GM12878 (cell line): ENCODE measurements at regions not wholly inside any gene's neighbourhood (a gene's known extent, or its start where the extent isn't known, plus 50 kb on each side); places are given as distances from the start of the nearest gene placed in this dataset.

Source experiments
- ATAC-seq: fragments of 200-7000 bp; cut with Tn5 transposase; 3 replicates; pipeline ENCODE4 v1.9.1; 2020; ENCODE audit warnings: mild to moderate bottlenecking, moderate library complexity
- BruUV-seq: library from RNA; stranded (reverse); fragments of 400-500 nt; replicated peaks from 2 replicates; lab custom pipeline; 2021; lab: Mats Ljungman, UMichigan
- CTCF ChIA-PET: fragments of 300-600 bp; sonication (Branson Sonifier 250); formaldehyde crosslinking; extraction: SDS; loops from one replicate; lab custom pipeline; 2021; ENCODE audit warnings: inconsistent platforms; lab: Yijun Ruan, JAX
- POLR2A ChIA-PET: fragments of 350-600 bp; formaldehyde crosslinking; extraction: SDS; loops from one replicate; lab custom pipeline; 2021; ENCODE audit warnings: inconsistent platforms; lab: Charles Lee
- RAD21 ChIA-PET: fragments of 300-600 bp; sonication (Branson Sonifier 250); formaldehyde crosslinking; loops from one replicate; lab custom pipeline; 2023; ENCODE audit warnings: antibody characterized with exemption; ENCODE audit not compliant: unreplicated experiment; lab: Charles Lee
- SMC1A ChIA-PET: fragments of 300-600 bp; sonication (Branson Sonifier 250); formaldehyde crosslinking; loops from one replicate; lab custom pipeline; 2023; ENCODE audit not compliant: unreplicated experiment, uncharacterized antibody; lab: Charles Lee
- DNase-seq: peaks from one replicate; pipeline ENCODE4 v3.0.0-alpha.2; 2011; ENCODE audit warnings: low read depth, low spot score
- FAIRE-seq: peaks from 3 replicates; lab custom pipeline; 2011; peaks lifted over from hg19 to GRCh38; lab: Jason Lieb, UNC
- H2AFZ ChIP-seq: 2 replicates; pipeline ENCODE4 v1.6.0; 2011; ENCODE audit warnings: low read depth, low read length, control low read depth; ENCODE audit not compliant: control insufficient read depth
- H3K27ac ChIP-seq: 2 replicates; pipeline ENCODE4 v1.5.1; 2011; ENCODE audit warnings: control low read depth; ENCODE audit not compliant: control insufficient read depth, insufficient read depth
- H3K27me3 ChIP-seq, 2 experiments: replicated peaks in 1 of 2; 2 replicates each; pipeline versions ENCODE4 v1.6.0 to v1.6.1; 2011; ENCODE audit warnings: low read length in 1 of 2; ENCODE audit not compliant: control insufficient read depth in 2 of 2, insufficient read depth in 2 of 2
- H3K36me3 ChIP-seq, 2 experiments: 2 replicates each; pipeline ENCODE4 v1.5.1; 2011; ENCODE audit warnings: low read length in 1 of 2; ENCODE audit not compliant: control insufficient read depth in 2 of 2, insufficient read depth in 2 of 2
- H3K4me1 ChIP-seq: 2 replicates; pipeline ENCODE4 v1.6.1; 2011; ENCODE audit warnings: mild to moderate bottlenecking, low read length, moderate library complexity, mixed read lengths; ENCODE audit not compliant: control insufficient read depth, insufficient read depth
- H3K4me2 ChIP-seq: 2 replicates; pipeline ENCODE4 v1.6.0; 2011; ENCODE audit warnings: control low read depth; ENCODE audit not compliant: control insufficient read depth, insufficient read depth
- H3K4me3 ChIP-seq: fragments of 200-600 bp; sonication (generic); 2 replicates; pipeline ENCODE4 v1.5.1; 2016
- H3K79me2 ChIP-seq: 2 replicates; pipeline ENCODE4 v1.6.0; 2011; ENCODE audit warnings: low read length; ENCODE audit not compliant: control insufficient read depth, insufficient read depth
- H3K9ac ChIP-seq: 2 replicates; pipeline ENCODE4 v1.8.0; 2011; ENCODE audit warnings: low read length, control low read depth, mixed read lengths; ENCODE audit not compliant: control insufficient read depth, insufficient read depth
- H3K9me3 ChIP-seq: replicated peaks from 3 replicates; pipeline ENCODE4 v1.5.1; 2011; ENCODE audit warnings: mild to moderate bottlenecking, low read length; ENCODE audit not compliant: control insufficient read depth, insufficient read depth
- H4K20me1 ChIP-seq: 2 replicates; pipeline ENCODE4 v1.6.0; 2011; ENCODE audit not compliant: control insufficient read depth, insufficient read depth
- CHD1 ChIP-seq: IDR thresholded peaks from 2 replicates; pipeline ENCODE4 v1.6.1; 2012; ENCODE audit warnings: low read depth, low read length, improper control_type of control experiment
- CHD4 ChIP-seq: fragments of 200-600 bp; sonication (generic); IDR thresholded peaks from 2 replicates; pipeline ENCODE4 v1.6.1; 2016; ENCODE audit warnings: mild to moderate bottlenecking
- FOXM1 ChIP-seq: IDR thresholded peaks from 2 replicates; pipeline ENCODE4 v1.6.1; 2012; ENCODE audit warnings: low read depth, mild to moderate bottlenecking, inconsistent platforms, low read length, moderate library complexity
- GABPA ChIP-seq: IDR thresholded peaks from 2 replicates; pipeline ENCODE4 v1.6.1; 2014; ENCODE audit warnings: antibody characterized with exemption, low read depth, mild to moderate bottlenecking, inconsistent platforms
- MEF2B ChIP-seq: fragments of 450-650 bp; IDR thresholded peaks from 2 replicates; pipeline ENCODE4 v1.6.1; 2018; ENCODE audit warnings: mild to moderate bottlenecking, moderate library complexity; ENCODE audit not compliant: partially characterized antibody, poor library complexity, severe bottlenecking
- NR2F1 ChIP-seq: fragments of 450-650 bp; conservative IDR thresholded peaks from 2 replicates; pipeline ENCODE4 v1.6.1; 2017; ENCODE audit warnings: mild to moderate bottlenecking
- RBBP5 ChIP-seq: fragments of 200-600 bp; sonication (generic); conservative IDR thresholded peaks from 2 replicates; pipeline ENCODE4 v1.6.1; 2016
- SUZ12 ChIP-seq: fragments of 200-600 bp; sonication (generic); IDR thresholded peaks from one replicate; pipeline ENCODE4 v1.6.1; 2018; ENCODE audit warnings: antibody characterized with exemption, mild to moderate bottlenecking; ENCODE audit not compliant: unreplicated experiment
- USF2 ChIP-seq: IDR thresholded peaks from 2 replicates; pipeline ENCODE4 v1.6.1; 2011; ENCODE audit warnings: low read depth, low read length, improper control_type of control experiment, borderline replicate concordance
- ZNF274 ChIP-seq: IDR thresholded peaks from one replicate; pipeline ENCODE4 v1.8.0; 2011; ENCODE audit not compliant: insufficient read length, insufficient read depth
- WGBS: methylation state at CpG from one replicate; pipeline ENCODE4 v1.1.6; 2016; ENCODE audit warnings: low lambda C conversion rate; ENCODE audit not compliant: insufficient replicate concordance, insufficient coverage; ENCODE audit errors: missing lambda C conversion rate; 5-methylcytosine and 5-hydroxymethylcytosine counted together
- in situ Hi-C: fragments of 300-500 bp; cut with MboI; formaldehyde crosslinking; loops from 9 replicates; pipeline ENCODE4 v1.14.3; 2018; ENCODE audit warnings: mixed read lengths
- intact Hi-C: fragments of 100-400 bp; cut with micrococcal nuclease; formaldehyde crosslinking; loops from one replicate; pipeline ENCODE4 v1.14.2; 2022; ENCODE audit not compliant: unreplicated experiment
- TF ChIP-seq, protein P1 (sequence below): fragments of 450-650 bp; IDR thresholded peaks from 2 replicates; pipeline ENCODE4 v1.6.1; 2017; ENCODE audit warnings: low read depth, mild to moderate bottlenecking, moderate library complexity

DNA sequence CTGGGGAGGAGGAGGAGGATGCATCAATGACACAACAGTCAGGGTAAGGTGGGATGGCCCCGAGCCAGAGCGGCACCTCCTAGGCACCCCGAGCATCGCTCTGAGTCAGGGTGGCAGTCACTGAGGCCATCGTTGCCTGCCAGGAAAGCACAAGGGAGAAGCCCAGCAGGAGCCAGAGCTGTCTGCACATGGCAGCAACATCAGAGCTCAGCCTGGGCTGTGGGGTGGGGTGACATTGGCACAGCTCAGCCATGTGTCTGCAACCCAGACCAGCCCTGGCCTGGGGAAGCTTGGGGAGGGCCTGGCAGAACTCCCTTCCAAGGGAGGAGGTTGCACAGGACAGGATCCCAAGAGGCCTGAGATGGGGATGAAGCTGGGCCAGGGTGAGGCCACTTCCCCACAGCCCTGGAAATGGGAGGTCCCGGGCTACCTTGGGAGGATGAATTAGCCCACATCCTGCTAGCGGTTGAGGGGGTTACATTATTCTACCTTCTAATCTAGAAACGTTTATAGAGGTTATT lies 255.6 kb downstream of the MAFB start:
- Histone ChIP-seq H3K79me2 (no peaks in the 10 kb centered on the region), H3K4me3 (no peak overlapping the region), H2AFZ (no peak overlapping the region), H3K9me3 (no peaks in the 10 kb centered on the region), H3K4me1 (no peaks in the 10 kb centered on the region), H3K4me2 (no peak overlapping the region), H4K20me1 (no peaks in the 10 kb centered on the region), H3K36me3 (no peaks in the 10 kb centered on the region), H3K27ac (no peak overlapping the region), H3K9ac (no peak overlapping the region), H3K27me3 (no peaks in the 10 kb centered on the region)
- ChIA-PET CTCF (interaction anchor here (0.8 kb wide), 1 partner anchor 19 kb away, joined by 4 read pairs; no protein-coding TSS in a partner anchor), POLR2A (no interaction called here), RAD21 (no interaction called here), SMC1A (no interaction called here)
- ATAC-seq (no peak), DNase-seq (no peak), FAIRE-seq (no peak)
- no peak for TF ChIP-seq USF2
- no peak for TF ChIP-seq MEF2B
- no peak for TF ChIP-seq CHD4
- TF ChIP-seq, protein P1, sequence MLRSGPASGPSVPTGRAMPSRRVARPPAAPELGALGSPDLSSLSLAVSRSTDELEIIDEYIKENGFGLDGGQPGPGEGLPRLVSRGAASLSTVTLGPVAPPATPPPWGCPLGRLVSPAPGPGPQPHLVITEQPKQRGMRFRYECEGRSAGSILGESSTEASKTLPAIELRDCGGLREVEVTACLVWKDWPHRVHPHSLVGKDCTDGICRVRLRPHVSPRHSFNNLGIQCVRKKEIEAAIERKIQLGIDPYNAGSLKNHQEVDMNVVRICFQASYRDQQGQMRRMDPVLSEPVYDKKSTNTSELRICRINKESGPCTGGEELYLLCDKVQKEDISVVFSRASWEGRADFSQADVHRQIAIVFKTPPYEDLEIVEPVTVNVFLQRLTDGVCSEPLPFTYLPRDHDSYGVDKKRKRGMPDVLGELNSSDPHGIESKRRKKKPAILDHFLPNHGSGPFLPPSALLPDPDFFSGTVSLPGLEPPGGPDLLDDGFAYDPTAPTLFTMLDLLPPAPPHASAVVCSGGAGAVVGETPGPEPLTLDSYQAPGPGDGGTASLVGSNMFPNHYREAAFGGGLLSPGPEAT = no peak
- no peak for TF ChIP-seq CHD1
- TF ChIP-seq NR2F1 = no peak
- no peak for TF ChIP-seq FOXM1
- no peak for TF ChIP-seq RBBP5
- TF ChIP-seq ZNF274 = no peak
- no peak for TF ChIP-seq SUZ12
- TF ChIP-seq GABPA = no peak
- BruUV-seq = no TSS peak
- 28% methylated on average over 8 of the region's 8 CpGs for WGBS
- in situ Hi-C loops (no loop called here), intact Hi-C loops (no loop called here)
